ENCODE measurements at regions not wholly inside any gene's neighbourhood (a gene's known extent, or its start where the extent isn't known, plus 50 kb on each side); places are given as distances from the start of the nearest gene placed in this dataset.

- TF ChIP-seq CTCF (IDR thresholded peaks at IDR 0.05; ENCODE audit: low read depth, low read length, missing control alignments) = no peak
- no peak for DNase-seq (ENCODE audit: low read depth)
Observed at GRCh38 chr12:85549640-85550039, 269.6 kb downstream of the ALX1 start.

GRCh38 chr12:85550924-85551323 is 270.9 kb downstream of the ALX1 start:
- TF ChIP-seq CTCF (IDR thresholded peaks at IDR 0.05; ENCODE audit: low read depth, low read length, missing control alignments) = no peak
- DNase-seq (ENCODE audit: low read depth) = no peak

More at GRCh38 chr12:85549640-85550039, 269.6 kb downstream of the ALX1 start:
- H3K4me3 ChIP-seq (ENCODE audit: low read depth, low read length) = no peak overlapping the region

GRCh38 chr12:85552461-85552860 is 272.4 kb downstream of the ALX1 start:
- H3K4me3 ChIP-seq (ENCODE audit: low read depth, low read length) = no peak overlapping the region
- TF ChIP-seq CTCF (IDR thresholded peaks at IDR 0.05; ENCODE audit: low read depth, low read length, missing control alignments) = no peak
- no peak for DNase-seq (ENCODE audit: low read depth)

More at GRCh38 chr12:85550924-85551323, 270.9 kb downstream of the ALX1 start:
- no peak overlapping the region for H3K4me3 ChIP-seq (ENCODE audit: low read depth, low read length)

GRCh38 chr12:85557850-85558249 is 277.8 kb downstream of the ALX1 start:
- no peak for DNase-seq (ENCODE audit: low read depth)
- no peak overlapping the region for H3K4me3 ChIP-seq (ENCODE audit: low read depth, low read length)
- TF ChIP-seq CTCF (IDR thresholded peaks at IDR 0.05; ENCODE audit: low read depth, low read length, missing control alignments) = no peak

GRCh38 chr12:85558684-85559083 is 277.5 kb downstream of the RASSF9 start:
- TF ChIP-seq CTCF (IDR thresholded peaks at IDR 0.05; ENCODE audit: low read depth, low read length, missing control alignments) = no peak
- DNase-seq (ENCODE audit: low read depth) = no peak
- H3K4me3 ChIP-seq (ENCODE audit: low read depth, low read length) = no peak overlapping the region

GRCh38 chr12:85559127-85559526 is 277.1 kb downstream of the RASSF9 start:
- no peak for DNase-seq (ENCODE audit: low read depth)
- no peak overlapping the region for H3K4me3 ChIP-seq (ENCODE audit: low read depth, low read length)
- TF ChIP-seq CTCF (IDR thresholded peaks at IDR 0.05; ENCODE audit: low read depth, low read length, missing control alignments) = no peak

- no peak for DNase-seq (ENCODE audit: low read depth)
- no peak overlapping the region for H3K4me3 ChIP-seq (ENCODE audit: low read depth, low read length)
- no peak for TF ChIP-seq CTCF (IDR thresholded peaks at IDR 0.05; ENCODE audit: low read depth, low read length, missing control alignments)
Observed at GRCh38 chr12:85559536-85559935, 276.7 kb downstream of the RASSF9 start.
